LNCaP clone FGC (cell line): ENCODE measurements at regions not wholly inside any gene's neighbourhood (a gene's known extent, or its start where the extent isn't known, plus 50 kb on each side); places are given as distances from the start of the nearest gene placed in this dataset.

ENCODE experiments used
- DNase-seq: peaks from one replicate; pipeline ENCODE4 v3.0.0-alpha.2; 2011; ENCODE audit warnings: low read depth
- H3K4me3 ChIP-seq: 2 replicates; pipeline ENCODE4 v1.5.1; 2011; ENCODE audit warnings: mild to moderate bottlenecking, low read depth, low read length, control low read depth
- TF ChIP-seq, protein P1 (sequence below): IDR thresholded peaks from 2 replicates; pipeline ENCODE4 v1.5.1; 2012; ENCODE audit warnings: mild to moderate bottlenecking; ENCODE audit not compliant: control insufficient read depth, insufficient read depth; ENCODE audit errors: extremely low read depth

DNA sequence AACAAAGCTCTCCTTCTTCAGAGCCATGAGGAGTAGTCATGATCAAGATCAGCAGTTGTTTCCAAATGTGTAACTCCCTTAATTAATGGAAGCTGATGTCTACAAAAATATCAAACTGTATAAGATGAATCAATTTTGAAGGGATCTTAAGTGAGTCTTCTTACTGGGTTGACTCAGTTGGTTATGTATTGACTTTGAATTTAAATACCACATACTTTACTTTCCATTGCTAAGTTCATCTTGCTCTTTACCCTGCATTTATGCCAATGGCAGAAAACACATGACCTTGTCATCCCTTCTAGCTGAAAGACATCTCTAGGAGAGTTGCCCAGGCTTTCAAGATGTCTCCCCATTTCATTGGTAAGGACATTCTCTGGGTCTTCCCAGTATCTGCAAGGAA, 123.2 kb upstream of the STMND1 start:
- DNase-seq, result no peak
- TF ChIP-seq, protein P1, sequence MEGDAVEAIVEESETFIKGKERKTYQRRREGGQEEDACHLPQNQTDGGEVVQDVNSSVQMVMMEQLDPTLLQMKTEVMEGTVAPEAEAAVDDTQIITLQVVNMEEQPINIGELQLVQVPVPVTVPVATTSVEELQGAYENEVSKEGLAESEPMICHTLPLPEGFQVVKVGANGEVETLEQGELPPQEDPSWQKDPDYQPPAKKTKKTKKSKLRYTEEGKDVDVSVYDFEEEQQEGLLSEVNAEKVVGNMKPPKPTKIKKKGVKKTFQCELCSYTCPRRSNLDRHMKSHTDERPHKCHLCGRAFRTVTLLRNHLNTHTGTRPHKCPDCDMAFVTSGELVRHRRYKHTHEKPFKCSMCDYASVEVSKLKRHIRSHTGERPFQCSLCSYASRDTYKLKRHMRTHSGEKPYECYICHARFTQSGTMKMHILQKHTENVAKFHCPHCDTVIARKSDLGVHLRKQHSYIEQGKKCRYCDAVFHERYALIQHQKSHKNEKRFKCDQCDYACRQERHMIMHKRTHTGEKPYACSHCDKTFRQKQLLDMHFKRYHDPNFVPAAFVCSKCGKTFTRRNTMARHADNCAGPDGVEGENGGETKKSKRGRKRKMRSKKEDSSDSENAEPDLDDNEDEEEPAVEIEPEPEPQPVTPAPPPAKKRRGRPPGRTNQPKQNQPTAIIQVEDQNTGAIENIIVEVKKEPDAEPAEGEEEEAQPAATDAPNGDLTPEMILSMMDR, result no peak
- no peak overlapping the region for H3K4me3 ChIP-seq

GRCh38 chr6:16976385-16977183, 125.3 kb upstream of the STMND1 start:
- TF ChIP-seq, protein P1, result no peak
- H3K4me3 ChIP-seq, result no peak overlapping the region
- no peak for DNase-seq

GRCh38 chr6:16974704-16975359, 127.0 kb upstream of the STMND1 start:
- DNase-seq, result no peak
- H3K4me3 ChIP-seq, result no peak overlapping the region
- TF ChIP-seq, protein P1, result no peak

GRCh38 chr6:16974387-16974673, 127.5 kb upstream of the STMND1 start:
- H3K4me3 ChIP-seq, result no peak overlapping the region
- TF ChIP-seq, protein P1, result no peak
- no peak for DNase-seq

DNA sequence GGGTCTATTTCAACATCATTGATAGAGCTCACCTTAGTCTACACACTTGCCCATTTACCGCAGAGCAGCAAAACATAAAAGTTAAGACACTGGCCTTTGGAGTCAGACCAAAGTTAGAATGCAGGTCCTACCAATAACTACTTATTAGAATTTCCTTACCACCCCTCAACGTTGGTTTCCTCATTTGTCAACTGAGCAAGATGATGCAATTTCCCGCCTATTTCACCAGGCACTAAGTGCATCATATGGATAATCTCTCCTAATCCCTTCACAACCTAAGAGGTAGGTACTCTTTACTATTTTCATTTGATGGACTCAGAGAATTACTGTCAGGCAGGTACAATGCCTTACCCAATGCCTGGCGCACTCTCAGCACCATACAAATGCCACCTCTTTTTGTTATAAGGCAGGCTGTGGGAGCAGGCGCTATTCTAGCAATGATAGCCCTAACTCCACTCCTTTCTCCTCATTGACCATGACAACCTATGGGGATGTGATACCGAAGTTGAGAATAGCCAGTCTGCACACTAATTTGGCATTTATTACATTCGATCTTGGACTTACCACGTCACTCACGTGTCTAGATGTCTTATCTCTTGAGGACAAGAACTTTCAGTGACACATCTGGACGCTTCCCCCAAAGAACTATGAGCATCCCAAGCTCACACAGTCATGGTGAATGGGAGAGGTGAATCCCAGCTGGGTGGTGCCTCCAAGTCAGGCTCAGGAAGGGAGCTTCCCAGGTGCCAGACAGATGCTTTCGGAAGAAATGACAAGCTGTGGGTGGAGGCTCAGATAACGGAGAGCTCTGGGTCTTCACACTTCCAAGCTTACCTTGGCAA, 128.1 kb upstream of the STMND1 start:
- no peak overlapping the region for H3K4me3 ChIP-seq
- TF ChIP-seq, protein P1, result no peak
- no peak for DNase-seq

- DNase-seq, result no peak
- H3K4me3 ChIP-seq, result no peak overlapping the region
- TF ChIP-seq, protein P1, result no peak
Observed at GRCh38 chr6:16973051-16973450, 128.8 kb upstream of the STMND1 start.
